ENCODE measurements at regions not wholly inside any gene's neighbourhood (a gene's known extent, or its start where the extent isn't known, plus 50 kb on each side); places are given as distances from the start of the nearest gene placed in this dataset.

DNA sequence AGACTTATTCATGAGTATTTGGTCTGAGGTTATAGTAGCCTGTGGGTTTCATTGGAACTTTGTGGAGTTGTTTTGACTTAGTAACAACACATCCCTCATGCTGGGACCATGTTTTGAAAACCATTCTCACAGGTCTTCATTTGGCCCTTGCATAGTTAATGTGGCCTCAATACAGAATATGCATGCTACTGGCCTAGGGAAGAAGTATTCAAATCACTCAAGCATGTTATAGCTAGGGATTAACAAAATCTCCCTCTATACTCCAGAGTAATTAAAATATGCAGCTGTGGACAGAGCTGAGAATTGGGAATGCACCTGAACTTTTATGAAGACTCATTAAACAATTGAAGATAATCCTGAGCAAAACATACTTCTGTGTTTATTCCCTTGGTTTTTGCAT, 325.5 kb upstream of the CHAC2 start:
- TF ChIP-seq SPI1 (IDR thresholded peaks at IDR 0.05; ENCODE audit: low read depth, low read length) (no peak), POU2F2 (IDR thresholded peaks at IDR 0.05; ENCODE audit: low read depth, low read length) (no peak), PAX5 (IDR thresholded peaks at IDR 0.05; ENCODE audit: insufficient read depth, low read length, severe bottlenecking) (no peak)
- FAIRE-seq (no peak), DNase-seq (ENCODE audit: insufficient read length, low spot score) (no peak)

DNA sequence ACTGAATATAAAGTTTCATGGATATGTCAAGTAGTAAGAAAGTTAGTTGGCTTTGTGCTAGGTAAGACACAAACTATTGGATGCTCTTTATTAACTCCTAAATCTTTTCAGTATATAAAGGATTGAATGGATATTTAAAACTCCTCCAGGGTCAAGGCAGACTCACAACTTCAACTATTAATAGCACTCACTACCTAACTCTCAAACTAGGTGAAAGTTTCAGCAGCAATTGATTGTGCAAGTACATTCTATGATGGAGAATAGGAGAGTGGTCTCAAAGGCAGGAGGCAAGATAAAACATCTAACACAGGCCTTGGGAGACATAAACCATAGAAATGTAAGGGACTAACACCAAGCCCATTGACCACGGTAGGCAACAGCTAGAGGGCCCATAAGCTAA, 328.9 kb upstream of the CHAC2 start:
- DNase-seq (ENCODE audit: insufficient read length, low spot score) (no peak), FAIRE-seq (no peak)
- TF ChIP-seq TAF1 (IDR thresholded peaks at IDR 0.05; ENCODE audit: low read depth, low read length) (no peak), POLR2A (IDR thresholded peaks at IDR 0.05; ENCODE audit: low read depth, low read length) (no peak), POLR2AphosphoS5 (IDR thresholded peaks at IDR 0.05; ENCODE audit: low read depth, low read length) (no peak), SPI1 (IDR thresholded peaks at IDR 0.05; ENCODE audit: low read depth, low read length) (no peak), POU2F2 (IDR thresholded peaks at IDR 0.05; ENCODE audit: low read depth, low read length) (no peak)

DNA sequence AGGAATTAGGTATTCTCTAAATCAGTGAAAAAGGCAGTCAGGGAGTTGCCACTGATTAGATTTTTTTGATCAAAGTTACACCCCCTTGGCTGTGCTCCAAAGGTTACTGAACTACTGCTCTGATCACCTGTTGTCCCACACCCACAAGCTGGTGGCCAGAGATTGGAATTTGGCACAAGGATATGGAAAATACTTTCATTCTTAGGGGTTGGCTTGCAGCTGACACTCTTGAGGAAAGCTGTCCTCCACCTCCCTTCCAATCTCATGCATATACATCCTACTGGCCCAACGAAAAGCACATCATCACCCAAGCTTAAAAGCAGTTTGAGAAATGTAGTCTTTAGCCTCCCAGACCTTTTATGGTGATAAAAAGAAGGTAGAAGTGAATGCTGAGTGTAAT, 329.5 kb upstream of the CHAC2 start:
- TF ChIP-seq TAF1 (IDR thresholded peaks at IDR 0.05; ENCODE audit: low read depth, low read length) (no peak), POLR2A (IDR thresholded peaks at IDR 0.05; ENCODE audit: low read depth, low read length) (no peak), PAX5 (IDR thresholded peaks at IDR 0.05; ENCODE audit: insufficient read depth, low read length, severe bottlenecking) (no peak), POU2F2 (IDR thresholded peaks at IDR 0.05; ENCODE audit: low read depth, low read length) (no peak), SPI1 (IDR thresholded peaks at IDR 0.05; ENCODE audit: low read depth, low read length) (no peak), POLR2AphosphoS5 (IDR thresholded peaks at IDR 0.05; ENCODE audit: low read depth, low read length) (no peak)
- no peak for DNase-seq (ENCODE audit: insufficient read length, low spot score)
- no peak for FAIRE-seq

DNA sequence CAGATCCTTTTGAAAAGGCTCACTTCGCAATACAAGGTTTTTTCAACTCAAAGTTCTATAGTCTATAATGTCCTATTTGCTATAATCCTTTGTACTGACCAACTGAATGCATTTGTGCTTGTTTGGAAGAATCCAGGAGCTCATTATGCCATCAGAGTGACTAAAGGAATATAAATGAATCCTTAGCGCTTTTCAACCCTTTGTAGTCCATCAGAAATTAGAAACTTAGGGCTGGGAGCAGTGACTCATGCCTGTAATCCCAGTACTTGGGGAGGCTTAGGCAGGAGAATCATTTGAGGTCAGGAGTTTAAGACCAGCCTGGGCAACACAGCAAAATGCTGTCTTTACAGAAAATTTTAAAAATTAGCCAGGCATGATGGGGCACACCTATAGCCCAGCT, 330.2 kb upstream of the CHAC2 start:
- TF ChIP-seq POLR2AphosphoS5 (IDR thresholded peaks at IDR 0.05; ENCODE audit: low read depth, low read length) (no peak), POLR2A (IDR thresholded peaks at IDR 0.05; ENCODE audit: low read depth, low read length) (no peak), SPI1 (IDR thresholded peaks at IDR 0.05; ENCODE audit: low read depth, low read length) (no peak), PAX5 (IDR thresholded peaks at IDR 0.05; ENCODE audit: insufficient read depth, low read length, severe bottlenecking) (no peak), POU2F2 (IDR thresholded peaks at IDR 0.05; ENCODE audit: low read depth, low read length) (no peak), TAF1 (IDR thresholded peaks at IDR 0.05; ENCODE audit: low read depth, low read length) (no peak)
- DNase-seq (ENCODE audit: insufficient read length, low spot score) (no peak), FAIRE-seq (no peak)

DNA sequence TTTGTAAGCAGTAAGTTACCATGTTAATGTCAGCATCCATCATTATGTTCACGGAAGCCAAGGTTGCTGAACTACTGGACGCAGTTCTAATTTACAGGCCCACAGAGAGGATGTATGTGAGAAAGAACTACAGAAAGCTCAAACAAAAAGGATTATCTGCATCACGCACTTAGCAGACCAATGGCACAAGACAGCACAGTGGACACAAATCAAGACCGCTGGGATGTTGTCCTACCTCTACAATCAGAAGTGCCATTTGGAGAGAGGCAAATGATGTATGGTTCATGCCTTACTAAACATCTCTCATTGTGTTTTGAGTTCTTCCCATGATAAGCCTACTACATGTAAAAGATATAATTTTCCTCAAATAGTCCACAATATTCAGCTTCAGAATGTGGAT, 330.7 kb upstream of the CHAC2 start:
- DNase-seq (ENCODE audit: insufficient read length, low spot score) (no peak), FAIRE-seq (no peak)
- no peak for TF ChIP-seq POU2F2 (IDR thresholded peaks at IDR 0.05; ENCODE audit: low read depth, low read length)
- TF ChIP-seq TAF1 (IDR thresholded peaks at IDR 0.05; ENCODE audit: low read depth, low read length): no peak
- TF ChIP-seq PAX5 (IDR thresholded peaks at IDR 0.05; ENCODE audit: insufficient read depth, low read length, severe bottlenecking): no peak
- TF ChIP-seq SPI1 (IDR thresholded peaks at IDR 0.05; ENCODE audit: low read depth, low read length): no peak
- TF ChIP-seq POLR2AphosphoS5 (IDR thresholded peaks at IDR 0.05; ENCODE audit: low read depth, low read length): no peak
- TF ChIP-seq POLR2A (IDR thresholded peaks at IDR 0.05; ENCODE audit: low read depth, low read length): no peak

DNA sequence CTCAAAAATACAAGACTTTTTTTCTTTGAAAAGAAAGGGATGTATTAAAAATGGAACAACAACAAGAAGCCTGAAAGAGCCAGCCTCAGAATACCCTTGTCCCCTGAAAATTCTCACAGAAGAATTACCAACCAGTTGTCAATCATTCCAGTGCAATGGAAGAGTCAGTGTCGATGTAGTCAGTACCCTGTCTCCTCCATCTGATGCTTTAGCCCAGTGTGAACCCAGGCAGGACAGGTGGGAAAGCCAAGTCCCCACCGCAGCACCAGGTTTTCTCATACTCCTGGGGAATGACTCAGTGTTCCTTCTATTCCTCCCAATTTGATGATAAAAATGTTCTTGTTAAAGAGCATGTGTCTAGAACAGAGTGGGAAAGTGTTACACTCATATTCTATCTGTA, 332.0 kb upstream of the CHAC2 start:
- DNase-seq (ENCODE audit: insufficient read length, low spot score) (no peak), FAIRE-seq (no peak)
- TF ChIP-seq POLR2A (IDR thresholded peaks at IDR 0.05; ENCODE audit: low read depth, low read length): no peak
- TF ChIP-seq SPI1 (IDR thresholded peaks at IDR 0.05; ENCODE audit: low read depth, low read length): no peak
- no peak for TF ChIP-seq TAF1 (IDR thresholded peaks at IDR 0.05; ENCODE audit: low read depth, low read length)
- TF ChIP-seq POU2F2 (IDR thresholded peaks at IDR 0.05; ENCODE audit: low read depth, low read length): no peak
- TF ChIP-seq POLR2AphosphoS5 (IDR thresholded peaks at IDR 0.05; ENCODE audit: low read depth, low read length): no peak
- no peak for TF ChIP-seq PAX5 (IDR thresholded peaks at IDR 0.05; ENCODE audit: insufficient read depth, low read length, severe bottlenecking)

DNA sequence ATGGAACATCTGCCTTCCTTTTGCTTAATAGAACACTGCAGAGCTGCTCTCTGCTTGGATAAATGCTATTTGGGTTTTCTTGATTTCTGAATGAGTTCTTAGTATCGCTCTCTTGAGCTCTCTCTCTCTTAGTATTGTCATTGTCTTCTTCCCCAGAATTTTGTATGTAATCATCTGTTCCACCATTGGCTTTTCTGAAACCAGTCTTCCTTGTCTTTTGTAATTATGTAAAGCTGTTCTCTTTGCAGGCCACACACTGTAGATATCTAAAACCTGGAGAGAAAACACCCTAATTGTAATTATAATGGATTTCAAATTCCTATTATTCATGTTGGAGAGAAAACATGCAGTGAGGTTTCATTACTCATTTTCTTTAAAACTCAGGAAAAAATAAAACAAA, 333.1 kb upstream of the CHAC2 start:
- DNase-seq (ENCODE audit: insufficient read length, low spot score): no peak
- TF ChIP-seq SPI1 (IDR thresholded peaks at IDR 0.05; ENCODE audit: low read depth, low read length): no peak
- no peak for TF ChIP-seq POU2F2 (IDR thresholded peaks at IDR 0.05; ENCODE audit: low read depth, low read length)
- TF ChIP-seq TAF1 (IDR thresholded peaks at IDR 0.05; ENCODE audit: low read depth, low read length): no peak
- TF ChIP-seq PAX5 (IDR thresholded peaks at IDR 0.05; ENCODE audit: insufficient read depth, low read length, severe bottlenecking): no peak
- TF ChIP-seq POLR2A (IDR thresholded peaks at IDR 0.05; ENCODE audit: low read depth, low read length): no peak
- TF ChIP-seq POLR2AphosphoS5 (IDR thresholded peaks at IDR 0.05; ENCODE audit: low read depth, low read length): no peak
- no peak for FAIRE-seq

DNA sequence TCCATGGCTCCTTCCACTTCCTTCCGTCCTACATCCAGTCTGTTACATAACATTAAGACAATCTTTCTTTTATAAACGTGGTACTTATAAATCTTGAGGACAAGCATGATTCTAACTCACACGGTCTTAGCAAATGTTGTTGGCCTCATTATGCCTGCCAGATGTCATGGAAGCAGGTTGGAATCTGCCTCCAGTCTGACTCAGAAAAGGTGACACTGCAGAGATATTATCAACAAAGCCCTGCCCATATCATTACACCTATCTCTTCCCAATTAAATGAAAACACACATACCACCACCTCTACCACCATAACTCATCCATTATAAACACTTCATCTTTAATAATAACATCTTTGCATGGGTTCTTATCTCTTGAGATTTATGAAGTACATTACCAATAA, 334.7 kb upstream of the CHAC2 start:
- DNase-seq (ENCODE audit: insufficient read length, low spot score) (no peak), FAIRE-seq (no peak)
- TF ChIP-seq POLR2A (IDR thresholded peaks at IDR 0.05; ENCODE audit: low read depth, low read length): no peak
- TF ChIP-seq POU2F2 (IDR thresholded peaks at IDR 0.05; ENCODE audit: low read depth, low read length): no peak
- TF ChIP-seq SPI1 (IDR thresholded peaks at IDR 0.05; ENCODE audit: low read depth, low read length): no peak
- no peak for TF ChIP-seq TAF1 (IDR thresholded peaks at IDR 0.05; ENCODE audit: low read depth, low read length)
- TF ChIP-seq POLR2AphosphoS5 (IDR thresholded peaks at IDR 0.05; ENCODE audit: low read depth, low read length): no peak
- TF ChIP-seq PAX5 (IDR thresholded peaks at IDR 0.05; ENCODE audit: insufficient read depth, low read length, severe bottlenecking): no peak

DNA sequence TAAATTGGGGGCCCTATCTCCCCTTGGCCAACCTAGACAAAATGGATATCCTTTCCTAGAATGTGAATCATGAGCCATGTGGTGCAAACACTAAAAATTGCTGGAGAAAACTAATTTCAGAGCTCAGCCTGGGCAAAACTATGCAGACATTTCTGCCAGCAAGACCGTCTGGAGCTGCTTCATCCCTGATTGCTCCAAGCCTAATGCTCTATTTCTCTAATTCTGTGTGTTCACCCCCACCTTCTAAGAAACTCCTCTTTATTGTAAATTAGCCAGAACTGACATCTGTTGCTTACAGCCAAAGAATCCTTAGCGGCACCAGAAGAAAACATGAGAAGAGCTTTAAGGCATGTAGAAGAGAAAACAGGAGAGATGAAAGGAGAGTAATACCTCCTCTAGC, 337.7 kb upstream of the CHAC2 start:
- FAIRE-seq (no peak), DNase-seq (ENCODE audit: insufficient read length, low spot score) (no peak)
- TF ChIP-seq POLR2A (IDR thresholded peaks at IDR 0.05; ENCODE audit: low read depth, low read length) (no peak), TAF1 (IDR thresholded peaks at IDR 0.05; ENCODE audit: low read depth, low read length) (no peak), POLR2AphosphoS5 (IDR thresholded peaks at IDR 0.05; ENCODE audit: low read depth, low read length) (no peak), PAX5 (IDR thresholded peaks at IDR 0.05; ENCODE audit: insufficient read depth, low read length, severe bottlenecking) (no peak), SPI1 (IDR thresholded peaks at IDR 0.05; ENCODE audit: low read depth, low read length) (no peak), POU2F2 (IDR thresholded peaks at IDR 0.05; ENCODE audit: low read depth, low read length) (no peak)

DNA sequence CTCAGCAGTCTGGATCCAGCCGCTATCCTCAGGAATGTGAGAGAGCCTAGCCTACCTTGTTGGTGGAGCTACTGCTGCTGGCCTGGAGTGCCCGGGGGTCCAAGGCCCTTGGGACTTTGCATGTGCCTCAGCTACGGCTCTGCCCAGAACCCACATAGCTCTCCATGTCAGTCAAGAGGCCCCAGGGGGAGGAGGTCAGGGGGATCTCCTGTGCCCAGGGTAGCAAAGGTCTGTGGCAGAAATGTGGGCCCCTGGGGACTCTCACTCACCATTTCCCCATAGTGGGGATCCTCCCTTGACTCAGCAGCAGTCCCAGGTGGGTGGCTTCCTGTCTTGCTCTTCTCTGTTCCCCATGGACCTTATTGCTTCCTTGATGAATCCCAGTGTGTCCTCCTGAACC, 342.7 kb upstream of the CHAC2 start:
- TF ChIP-seq POU2F2 (IDR thresholded peaks at IDR 0.05; ENCODE audit: low read depth, low read length): no peak
- TF ChIP-seq POLR2A (IDR thresholded peaks at IDR 0.05; ENCODE audit: low read depth, low read length): no peak
- peak; percentile 17; the same call in 1 of the 2 replicates for TF ChIP-seq SPI1 (IDR thresholded peaks at IDR 0.05; ENCODE audit: low read depth, low read length)
- no peak for TF ChIP-seq PAX5 (IDR thresholded peaks at IDR 0.05; ENCODE audit: insufficient read depth, low read length, severe bottlenecking)
- DNase-seq (ENCODE audit: insufficient read length, low spot score): no peak
- FAIRE-seq: no peak

Data from GM12891 (cell line).